ENCODE measurements at regions not wholly inside any gene's neighbourhood (a gene's known extent, or its start where the extent isn't known, plus 50 kb on each side); places are given as distances from the start of the nearest gene placed in this dataset.

DNA sequence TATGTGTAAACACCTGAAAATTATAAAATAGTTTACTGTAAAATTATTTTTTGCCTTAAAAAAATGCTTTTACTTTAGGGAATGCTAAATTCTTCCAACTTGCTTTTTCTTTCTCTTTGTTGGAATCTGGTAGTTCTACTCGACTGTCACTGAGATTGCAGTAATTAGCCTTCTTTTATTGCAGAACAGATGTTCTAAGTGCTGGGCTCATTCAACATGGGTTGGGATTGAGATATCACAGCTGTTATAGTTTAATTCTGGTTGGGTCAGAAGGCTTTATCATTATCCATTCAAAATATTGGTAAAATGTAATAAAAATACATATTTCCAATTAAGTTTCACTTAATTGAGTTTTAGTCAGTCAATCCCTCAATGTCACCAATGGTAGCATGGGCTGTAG is 686.7 kb downstream of the CDH18 start:
- no peak for DNase-seq (ENCODE audit: low read depth in 1 of 2, low spot score in 1 of 2)
- in situ Hi-C loops (cut with HindIII; ENCODE audit: low pct_unique_long_range_greater_than_20kb, low sequenced_read_pairs): no loop called here
- no peak for TF ChIP-seq JUND (IDR thresholded peaks at IDR 0.05; ENCODE audit: low read depth)

- in situ Hi-C loops (cut with HindIII; ENCODE audit: low pct_unique_long_range_greater_than_20kb, low sequenced_read_pairs): no loop called here
- DNase-seq (ENCODE audit: low read depth in 1 of 2, low spot score in 1 of 2): no peak
- TF ChIP-seq JUND (IDR thresholded peaks at IDR 0.05; ENCODE audit: low read depth): no peak
Measured at GRCh38 chr5:19314840-19315239, 673.2 kb downstream of the CDH18 start.

DNA sequence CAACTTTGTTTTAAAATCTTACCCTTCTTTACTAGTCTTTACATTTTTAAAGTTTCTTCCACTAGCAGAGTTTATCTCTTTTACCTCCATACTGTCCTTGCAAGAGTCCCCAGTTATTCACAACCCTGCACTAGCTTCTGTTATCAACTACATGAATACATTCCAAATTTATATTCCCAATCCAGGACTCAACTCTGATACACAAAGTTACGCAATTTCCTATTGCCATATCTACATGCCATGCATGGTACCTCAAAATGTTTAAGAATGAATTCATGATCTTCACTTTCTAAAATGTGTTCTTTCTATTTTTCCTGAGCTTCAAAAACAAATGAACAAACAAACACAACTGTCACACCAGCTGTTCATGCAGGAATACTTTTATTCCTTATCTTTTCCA is 668.7 kb downstream of the CDH18 start:
- no peak for TF ChIP-seq JUND (IDR thresholded peaks at IDR 0.05; ENCODE audit: low read depth)
- no peak for DNase-seq (ENCODE audit: low read depth in 1 of 2, low spot score in 1 of 2)
- in situ Hi-C loops (cut with HindIII; ENCODE audit: low pct_unique_long_range_greater_than_20kb, low sequenced_read_pairs): no loop called here

- in situ Hi-C loops (cut with HindIII; ENCODE audit: low pct_unique_long_range_greater_than_20kb, low sequenced_read_pairs): no loop called here
- peak in 1 of 2 experiments; percentile 80 for DNase-seq (ENCODE audit: low read depth in 1 of 2, low spot score in 1 of 2)
- TF ChIP-seq JUND (IDR thresholded peaks at IDR 0.05; ENCODE audit: low read depth): no peak
Measured at GRCh38 chr5:19322716-19323485, 665.1 kb downstream of the CDH18 start.

DNA sequence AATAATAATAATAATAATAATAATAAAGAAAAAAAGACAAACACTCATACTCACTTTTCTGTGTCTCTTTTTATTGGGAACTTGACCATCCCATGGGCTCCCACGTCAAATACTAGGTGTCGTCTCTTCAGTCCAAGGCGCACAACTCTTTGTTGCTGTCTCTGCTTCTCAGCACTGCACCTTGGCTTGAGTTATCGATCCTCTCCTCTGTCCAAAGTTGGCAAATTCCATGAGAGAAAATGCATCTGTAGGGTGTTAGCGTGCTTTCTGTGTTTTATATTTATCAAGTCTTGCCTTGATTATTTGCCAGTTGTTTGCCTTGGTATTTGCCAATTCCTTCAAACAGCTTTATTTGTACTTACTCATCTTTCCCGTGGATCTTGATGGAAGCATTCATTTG is 653.7 kb downstream of the CDH18 start:
- in situ Hi-C loops (cut with HindIII; ENCODE audit: low pct_unique_long_range_greater_than_20kb, low sequenced_read_pairs): no loop called here
- no peak for TF ChIP-seq JUND (IDR thresholded peaks at IDR 0.05; ENCODE audit: low read depth)
- DNase-seq (ENCODE audit: low read depth in 1 of 2, low spot score in 1 of 2): no peak

GRCh38 chr5:19342942-19343341 is 645.1 kb downstream of the CDH18 start:
- in situ Hi-C loops (cut with HindIII; ENCODE audit: low pct_unique_long_range_greater_than_20kb, low sequenced_read_pairs): no loop called here
- TF ChIP-seq JUND (IDR thresholded peaks at IDR 0.05; ENCODE audit: low read depth): no peak
- no peak for DNase-seq (ENCODE audit: low read depth in 1 of 2, low spot score in 1 of 2)

DNA sequence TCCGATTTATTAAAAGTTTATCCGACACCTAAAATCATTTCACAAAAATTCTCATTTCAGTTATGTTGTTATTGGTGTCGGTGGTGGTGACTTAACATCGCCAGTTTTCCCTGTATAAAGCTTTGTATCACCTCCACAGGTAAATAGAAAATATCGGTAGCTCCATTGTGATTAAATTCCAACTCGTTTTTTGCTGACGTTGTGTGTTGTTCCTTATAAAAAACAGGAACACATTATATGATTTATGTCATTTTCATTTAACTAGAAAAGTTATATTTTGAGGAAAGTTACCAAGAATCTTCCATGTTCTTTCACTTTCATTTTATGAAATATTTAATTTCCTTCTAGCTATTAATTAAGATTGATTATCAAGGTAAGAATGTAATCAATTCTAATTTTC is 635.9 kb downstream of the CDH18 start:
- DNase-seq (ENCODE audit: low read depth in 1 of 2, low spot score in 1 of 2): no peak
- in situ Hi-C loops (cut with HindIII; ENCODE audit: low pct_unique_long_range_greater_than_20kb, low sequenced_read_pairs): no loop called here
- TF ChIP-seq JUND (IDR thresholded peaks at IDR 0.05; ENCODE audit: low read depth): no peak

DNA sequence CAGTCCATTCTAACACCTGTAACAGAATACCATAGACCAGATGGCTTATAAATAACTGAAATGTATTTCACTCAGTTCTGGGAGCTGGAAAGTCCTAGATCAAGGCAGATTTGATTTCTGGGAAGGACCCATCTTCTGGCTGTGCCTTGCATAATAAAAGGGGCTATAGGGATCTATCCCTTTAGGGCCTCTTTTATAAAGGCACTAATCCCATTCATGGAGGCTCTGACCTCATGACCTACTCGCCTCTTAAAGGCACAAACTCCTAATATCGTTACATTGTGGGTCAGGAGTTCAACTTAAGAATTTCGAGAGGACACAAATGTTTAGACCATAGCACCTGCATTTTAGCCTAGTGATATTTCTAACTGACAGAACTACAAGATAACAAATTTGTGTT is 619.0 kb downstream of the CDH18 start:
- in situ Hi-C loops (cut with HindIII; ENCODE audit: low pct_unique_long_range_greater_than_20kb, low sequenced_read_pairs): no loop called here
- DNase-seq (ENCODE audit: low read depth in 1 of 2, low spot score in 1 of 2): no peak
- TF ChIP-seq JUND (IDR thresholded peaks at IDR 0.05; ENCODE audit: low read depth): no peak

GRCh38 chr5:19369561-19369960 is 618.4 kb downstream of the CDH18 start:
- no peak for TF ChIP-seq JUND (IDR thresholded peaks at IDR 0.05; ENCODE audit: low read depth)
- in situ Hi-C loops (cut with HindIII; ENCODE audit: low pct_unique_long_range_greater_than_20kb, low sequenced_read_pairs): no loop called here
- DNase-seq (ENCODE audit: low read depth in 1 of 2, low spot score in 1 of 2): no peak

- no peak for TF ChIP-seq JUND (IDR thresholded peaks at IDR 0.05; ENCODE audit: low read depth)
- in situ Hi-C loops (cut with HindIII; ENCODE audit: low pct_unique_long_range_greater_than_20kb, low sequenced_read_pairs): no loop called here
- DNase-seq (ENCODE audit: low read depth in 1 of 2, low spot score in 1 of 2): no peak
Measured at GRCh38 chr5:19370655-19371386, 617.2 kb downstream of the CDH18 start.

DNA sequence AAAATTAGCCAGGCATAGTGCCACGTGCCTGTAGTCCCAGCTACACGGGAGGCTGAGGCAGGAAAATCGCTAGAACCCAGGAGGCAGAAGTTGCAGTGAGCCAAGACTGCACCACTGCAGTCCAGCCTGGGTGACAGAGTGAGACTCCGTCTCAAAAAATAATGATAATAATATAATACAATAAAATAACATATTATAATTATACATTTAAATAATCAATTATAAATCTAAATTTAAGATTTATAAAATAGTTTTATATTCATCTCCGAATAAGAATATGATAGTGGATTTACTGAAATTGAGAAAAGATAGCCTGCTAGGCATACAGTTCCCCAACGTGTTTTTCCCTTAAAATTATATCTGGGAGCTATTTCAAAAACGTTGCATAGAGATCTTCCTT is 599.6 kb downstream of the CDH18 start:
- in situ Hi-C loops (cut with HindIII; ENCODE audit: low pct_unique_long_range_greater_than_20kb, low sequenced_read_pairs): no loop called here
- DNase-seq (ENCODE audit: low read depth in 1 of 2, low spot score in 1 of 2): no peak
- no peak for TF ChIP-seq JUND (IDR thresholded peaks at IDR 0.05; ENCODE audit: low read depth)

DNA sequence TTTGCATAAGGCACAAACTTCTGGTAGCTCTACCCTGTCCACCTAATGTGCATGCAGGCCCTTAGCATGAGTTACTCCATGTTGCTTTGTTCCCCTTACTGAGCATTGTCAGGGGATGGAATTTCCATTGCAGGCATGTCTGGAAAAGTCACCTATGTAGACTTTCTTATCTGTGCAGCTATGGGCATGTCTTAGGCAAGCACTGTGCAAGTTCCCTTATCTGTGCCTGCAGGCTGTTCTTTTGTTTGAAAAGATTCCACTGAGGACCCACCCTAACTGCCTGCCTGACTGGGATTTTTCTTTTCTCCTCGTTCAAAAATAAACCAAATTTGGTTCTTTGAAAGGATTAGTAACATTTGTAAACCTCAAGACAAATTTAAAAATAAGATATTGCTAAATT is 587.0 kb downstream of the CDH18 start:
- no peak for TF ChIP-seq JUND (IDR thresholded peaks at IDR 0.05; ENCODE audit: low read depth)
- no peak for DNase-seq (ENCODE audit: low read depth in 1 of 2, low spot score in 1 of 2)
- in situ Hi-C loops (cut with HindIII; ENCODE audit: low pct_unique_long_range_greater_than_20kb, low sequenced_read_pairs): no loop called here

- in situ Hi-C loops (cut with HindIII; ENCODE audit: low pct_unique_long_range_greater_than_20kb, low sequenced_read_pairs): no loop called here
- TF ChIP-seq JUND (IDR thresholded peaks at IDR 0.05; ENCODE audit: low read depth): no peak
- DNase-seq (ENCODE audit: low read depth in 1 of 2, low spot score in 1 of 2): no peak
Measured at GRCh38 chr5:19406576-19407365, 581.2 kb downstream of the CDH18 start.

Data from T47D (cell line).